Psoas muscle (tissue), 7 donors: ENCODE measurements at regions not wholly inside any gene's neighbourhood (a gene's known extent, or its start where the extent isn't known, plus 50 kb on each side); places are given as distances from the start of the nearest gene placed in this dataset.

Experiments
- ATAC-seq, 4 donors: fragments of 200-7000 bp; cut with Tn5 transposase; one replicate each; pipeline ENCODE4 v1.9.1; 2020; ENCODE audit warnings: moderate library complexity in 3 of 4, mild to moderate bottlenecking in 2 of 4
- DNase-seq, 2 donors: peaks; one replicate each; pipeline ENCODE4 v3.0.0-alpha.2; 2020
- H3K27ac ChIP-seq: fragments of 200-600 bp; one replicate; pipeline ENCODE4 v1.8.0; 2022
- H3K27me3 ChIP-seq, 3 donors: fragments of 200-600 bp in 1 of 3; one replicate each; pipeline versions ENCODE4 v1.6.1 to v1.8.0; 2013 to 2022; ENCODE audit warnings: low read length in 2 of 3, mild to moderate bottlenecking in 2 of 3, moderate library complexity in 1 of 3; ENCODE audit not compliant: insufficient read depth in 3 of 3
- H3K36me3 ChIP-seq, 2 donors: fragments of 200-600 bp in 1 of 2; one replicate each; pipeline versions ENCODE4 v1.6.1 to v1.8.0; 2013 to 2022; ENCODE audit warnings: low read depth in 1 of 2, mild to moderate bottlenecking in 1 of 2, moderate library complexity in 1 of 2; ENCODE audit not compliant: insufficient read depth in 1 of 2
- H3K4me1 ChIP-seq: fragments of 200-600 bp; one replicate; pipeline ENCODE4 v1.8.0; 2022
- H3K4me3 ChIP-seq: fragments of 200-600 bp; one replicate; pipeline ENCODE4 v1.8.0; 2022; ENCODE audit warnings: mild to moderate bottlenecking
- H3K9me3 ChIP-seq: fragments of 200-600 bp; one replicate; pipeline ENCODE4 v1.8.0; 2022
- WGBS, 3 donors: extraction: QIAGEN DNeasy Blood & Tissue Kit; methylation state at CpG; one replicate each; pipeline versions ENCODE4 v1.1.6 to v1.1.7; 2013; 5-methylcytosine and 5-hydroxymethylcytosine counted together
- intact Hi-C, 2 donors: fragments of 100-400 bp; cut with DNase I; formaldehyde crosslinking; loops; one replicate each; pipeline versions ENCODE4 v1.11.0 to v1.14.2; 2022
- TF ChIP-seq, protein P1 (sequence below): fragments of 200-600 bp; IDR thresholded peaks from one replicate; pipeline ENCODE4 v1.8.0; 2022; ENCODE audit warnings: antibody characterized with exemption
- donor health status: healthy with polysubstance abuse.
- donor health status: DM: no; HTN: no; CAD: no; lungs with moderate emphysema.
- donor health status: Bipolar disorder and iron deficiency.
- donor health status: healthy.
- donor health status: DM: yes; HTN: yes; CAD: no.
- donor health status: DM: no; HTN: no; CAD: no.
- donor health status: DM: yes; HTN: yes; CAD: no.

DNA sequence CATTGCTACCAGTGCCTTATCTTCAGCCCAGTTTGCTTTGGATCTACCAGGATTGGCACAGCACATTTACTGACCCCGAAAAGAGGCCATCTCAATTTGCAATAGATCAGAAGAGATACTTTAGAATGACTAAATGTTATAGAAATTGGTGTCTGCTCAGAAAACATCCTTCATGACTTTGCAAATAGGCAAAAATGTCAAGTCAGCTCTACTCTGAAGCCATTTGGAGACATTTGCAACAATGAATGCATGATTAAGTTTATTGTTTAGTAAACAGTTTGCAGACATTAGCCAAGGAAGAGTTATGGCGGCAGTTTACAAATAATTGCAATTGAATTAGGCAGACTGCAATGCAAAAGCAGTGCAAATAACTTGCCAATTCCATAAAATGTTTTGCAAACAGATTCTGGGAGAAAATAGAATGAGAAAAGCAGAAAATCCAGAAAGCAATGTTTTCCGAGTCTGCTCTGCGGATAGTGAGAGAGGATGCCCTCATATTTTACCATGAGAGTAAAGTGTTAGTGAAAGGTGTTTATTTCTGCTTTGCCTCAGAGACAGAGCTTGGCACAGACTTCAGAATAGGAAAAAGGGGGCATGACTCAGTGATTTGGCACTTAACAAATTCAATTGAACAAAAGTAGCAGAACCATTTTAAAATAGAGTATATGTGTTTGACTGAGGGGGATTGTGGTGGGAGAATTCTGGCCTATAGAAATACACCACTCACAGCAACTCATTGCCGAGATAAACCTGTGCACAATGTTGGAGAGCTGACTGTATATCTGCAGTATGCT, 334.9 kb upstream of the NR2F2 start:
- 88 to 92% (median 89%) methylated on average over 5 of the region's 5 CpGs for WGBS, 3 donors

DNA sequence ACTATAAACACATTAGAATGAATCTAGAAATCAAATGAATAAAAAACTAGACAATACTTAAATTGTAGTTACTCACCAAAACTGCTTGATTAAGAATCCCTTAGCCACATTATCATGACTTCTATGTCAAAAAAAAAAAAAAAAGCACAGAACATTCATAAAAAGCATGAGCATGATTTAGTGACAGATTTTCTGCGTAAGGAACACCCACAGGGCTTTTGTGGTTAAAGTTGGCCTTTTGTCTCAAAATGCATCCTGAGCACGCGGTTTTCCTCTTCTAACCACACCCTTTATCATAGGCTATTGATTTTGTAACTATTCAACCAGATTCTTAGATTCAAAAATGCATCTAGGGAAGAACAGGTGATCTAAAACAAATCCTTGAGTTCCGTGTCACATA, 334.0 kb upstream of the NR2F2 start:
- intact Hi-C loops: no loop called here
- H3K9me3 ChIP-seq: no peaks in the 10 kb centered on the region
- DNase-seq (no peak), ATAC-seq (no peak)
- H3K27me3 ChIP-seq: no peaks in the 10 kb centered on the region
- no peaks in the 10 kb centered on the region for H3K36me3 ChIP-seq
- TF ChIP-seq, protein P1, sequence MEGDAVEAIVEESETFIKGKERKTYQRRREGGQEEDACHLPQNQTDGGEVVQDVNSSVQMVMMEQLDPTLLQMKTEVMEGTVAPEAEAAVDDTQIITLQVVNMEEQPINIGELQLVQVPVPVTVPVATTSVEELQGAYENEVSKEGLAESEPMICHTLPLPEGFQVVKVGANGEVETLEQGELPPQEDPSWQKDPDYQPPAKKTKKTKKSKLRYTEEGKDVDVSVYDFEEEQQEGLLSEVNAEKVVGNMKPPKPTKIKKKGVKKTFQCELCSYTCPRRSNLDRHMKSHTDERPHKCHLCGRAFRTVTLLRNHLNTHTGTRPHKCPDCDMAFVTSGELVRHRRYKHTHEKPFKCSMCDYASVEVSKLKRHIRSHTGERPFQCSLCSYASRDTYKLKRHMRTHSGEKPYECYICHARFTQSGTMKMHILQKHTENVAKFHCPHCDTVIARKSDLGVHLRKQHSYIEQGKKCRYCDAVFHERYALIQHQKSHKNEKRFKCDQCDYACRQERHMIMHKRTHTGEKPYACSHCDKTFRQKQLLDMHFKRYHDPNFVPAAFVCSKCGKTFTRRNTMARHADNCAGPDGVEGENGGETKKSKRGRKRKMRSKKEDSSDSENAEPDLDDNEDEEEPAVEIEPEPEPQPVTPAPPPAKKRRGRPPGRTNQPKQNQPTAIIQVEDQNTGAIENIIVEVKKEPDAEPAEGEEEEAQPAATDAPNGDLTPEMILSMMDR: no peak
- 71 to 86% (median 73%) methylated on average over 4 of the region's 4 CpGs for WGBS, 3 donors
- H3K4me3 ChIP-seq: no peak overlapping the region
- no peak overlapping the region for H3K27ac ChIP-seq
- H3K4me1 ChIP-seq: no peaks in the 10 kb centered on the region

More for the DNA sequence above, 334.9 kb upstream of the NR2F2 start:
- TF ChIP-seq, protein P1: no peak
- Histone ChIP-seq H3K27me3 (no peaks in the 10 kb centered on the region), H3K36me3 (no peaks in the 10 kb centered on the region), H3K4me3 (no peak overlapping the region), H3K9me3 (no peaks in the 10 kb centered on the region), H3K4me1 (no peaks in the 10 kb centered on the region), H3K27ac (no peak overlapping the region)
- ATAC-seq (no peak), DNase-seq (no peak)
- intact Hi-C loops: no loop called here

DNA sequence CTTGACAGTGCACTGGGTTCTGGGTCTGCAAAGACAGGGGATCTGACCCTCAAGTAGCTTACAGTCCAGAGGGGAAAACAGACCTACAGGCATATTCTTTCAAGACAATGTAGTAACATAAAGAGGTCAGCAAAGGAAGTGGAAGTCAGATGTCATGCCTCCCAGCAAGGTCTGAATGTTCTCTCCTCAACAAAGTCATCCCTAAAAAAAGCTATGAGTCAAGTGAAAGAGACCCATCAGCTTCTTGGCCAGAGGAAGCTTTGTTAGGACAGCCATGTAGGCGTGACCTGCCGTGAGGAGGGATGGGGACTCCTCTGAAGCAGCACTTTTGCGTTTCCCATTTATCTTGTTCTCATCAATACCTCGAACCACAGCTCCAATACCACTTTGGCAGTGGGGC, 331.6 kb upstream of the NR2F2 start:
- H3K27me3 ChIP-seq: no peaks in the 10 kb centered on the region
- peak in 3 of 4 donors; percentile 40 to 56 (median 55) for ATAC-seq
- H3K4me1 ChIP-seq: no peaks in the 10 kb centered on the region
- no peak overlapping the region for H3K27ac ChIP-seq
- H3K4me3 ChIP-seq: no peak overlapping the region
- TF ChIP-seq, protein P1: no peak
- no peaks in the 10 kb centered on the region for H3K9me3 ChIP-seq
- no peak for DNase-seq
- WGBS, 3 donors: 95 to 98% (median 96%) methylated on average over 4 of the region's 4 CpGs
- intact Hi-C loops: no loop called here
- no peaks in the 10 kb centered on the region for H3K36me3 ChIP-seq

DNA sequence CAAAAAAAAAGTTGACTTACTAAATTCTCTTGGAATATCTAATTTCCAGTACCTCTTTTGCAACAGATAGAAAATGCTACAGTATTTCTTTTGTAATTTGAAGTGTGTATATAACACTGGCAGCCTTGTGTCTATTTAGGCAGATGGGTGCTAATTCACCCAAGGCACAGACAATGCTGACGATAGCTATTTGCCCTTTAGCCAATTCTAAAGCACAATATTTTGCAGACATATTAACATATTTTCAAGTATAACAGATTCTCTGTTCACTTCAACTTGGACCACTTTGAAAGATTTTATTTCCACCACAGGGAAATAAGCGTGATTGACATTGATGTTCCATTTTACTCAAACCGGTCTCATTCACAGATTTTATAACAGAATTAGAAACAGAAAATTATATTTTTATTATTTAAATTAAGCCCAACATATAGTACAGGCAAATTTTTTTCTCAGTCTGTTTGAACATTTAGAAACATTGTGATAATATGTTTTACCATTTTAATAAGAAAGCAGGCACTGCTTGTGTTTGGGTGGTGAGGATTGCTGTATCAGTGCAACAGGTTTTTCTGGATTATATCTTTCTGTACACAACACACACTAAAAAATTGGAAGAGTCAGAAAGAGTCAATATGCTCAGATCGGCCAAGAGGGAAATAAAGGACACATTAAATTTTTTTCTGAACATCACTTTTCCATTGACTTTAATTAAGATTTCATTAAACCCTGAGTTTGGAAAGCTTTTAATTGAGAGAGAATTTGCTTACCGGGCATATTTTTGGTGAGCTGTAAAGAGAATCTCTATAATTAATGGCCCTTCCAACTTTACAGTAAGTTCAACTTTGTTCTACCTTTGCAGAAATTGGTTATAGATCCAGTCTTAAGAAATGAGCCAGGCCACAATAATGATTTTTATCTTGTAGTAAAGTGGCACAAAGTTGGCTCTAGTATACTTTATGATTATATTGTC, 327.3 kb upstream of the NR2F2 start:
- H3K9me3 ChIP-seq: no peaks in the 10 kb centered on the region
- H3K4me1 ChIP-seq: no peaks in the 10 kb centered on the region
- no peak overlapping the region for H3K27ac ChIP-seq
- H3K4me3 ChIP-seq: no peak overlapping the region
- ATAC-seq: no peak
- intact Hi-C loops: no loop called here
- 89 to 93% (median 90%) methylated on average over 5 of the region's 5 CpGs for WGBS, 3 donors
- no peaks in the 10 kb centered on the region for H3K27me3 ChIP-seq
- no peaks in the 10 kb centered on the region for H3K36me3 ChIP-seq
- no peak for DNase-seq
- TF ChIP-seq, protein P1: no peak
